GM12891 (cell line): ENCODE measurements at regions not wholly inside any gene's neighbourhood (a gene's known extent, or its start where the extent isn't known, plus 50 kb on each side); places are given as distances from the start of the nearest gene placed in this dataset.

Source experiments
- PAX5 ChIP-seq: IDR thresholded peaks from 2 replicates; pipeline ENCODE4 v1.6.1; 2011; ENCODE audit warnings: low read length, moderate library complexity, mild to moderate bottlenecking; ENCODE audit not compliant: insufficient read depth, severe bottlenecking
- POLR2A ChIP-seq: IDR thresholded peaks from 2 replicates; pipeline ENCODE4 v1.6.1; 2011; ENCODE audit warnings: low read depth, low read length, control low read depth
- POLR2AphosphoS5 ChIP-seq: IDR thresholded peaks from 2 replicates; pipeline ENCODE4 v1.6.1; 2011; ENCODE audit warnings: low read depth, low read length, control low read depth
- POU2F2 ChIP-seq: IDR thresholded peaks from 2 replicates; pipeline ENCODE4 v1.6.1; 2011; ENCODE audit warnings: low read depth, mild to moderate bottlenecking, control low read depth, low read length, moderate library complexity
- SPI1 ChIP-seq: IDR thresholded peaks from 2 replicates; pipeline ENCODE4 v1.6.1; 2011; ENCODE audit warnings: low read depth, low read length, control low read depth
- TAF1 ChIP-seq: IDR thresholded peaks from 2 replicates; pipeline ENCODE4 v1.6.1; 2011; ENCODE audit warnings: low read depth, low read length, control low read depth

DNA sequence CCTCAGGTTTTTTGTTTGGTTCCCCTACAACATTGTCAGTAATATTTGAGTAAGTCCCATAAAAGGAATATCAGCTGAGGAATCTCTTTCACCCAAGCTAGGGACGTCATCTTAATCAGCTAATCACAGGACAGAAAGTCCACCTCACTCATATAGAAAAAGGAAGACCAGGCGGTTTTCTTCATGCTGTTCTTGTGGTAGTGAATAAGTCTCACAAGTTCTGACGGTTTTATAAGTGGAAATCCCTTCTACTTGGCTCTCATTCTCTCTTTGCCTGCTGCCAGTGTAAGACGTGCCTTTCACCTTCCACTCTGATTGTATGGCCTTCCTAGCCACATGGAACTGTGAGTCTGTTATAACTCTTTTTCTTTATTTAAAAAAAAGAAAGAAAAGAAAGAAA, 308.1 kb upstream of the PFKP start:
- TF ChIP-seq POLR2AphosphoS5 (no peak), SPI1 (no peak), POLR2A (no peak), TAF1 (no peak), POU2F2 (no peak), PAX5 (no peak)
